H1 (cell line): ENCODE measurements at regions not wholly inside any gene's neighbourhood (a gene's known extent, or its start where the extent isn't known, plus 50 kb on each side); places are given as distances from the start of the nearest gene placed in this dataset.

Experiments
- CTCF ChIA-PET: fragments of 300-600 bp; sonication (Branson Sonifier 250); formaldehyde crosslinking; loops from one replicate; lab custom pipeline; 2021; ENCODE audit not compliant: partially characterized antibody; lab: Charles Lee
- POLR2A ChIA-PET: fragments of 300-600 bp; sonication (Branson Sonifier 250); formaldehyde crosslinking; loops from one replicate; lab custom pipeline; 2021; ENCODE audit warnings: inconsistent platforms; ENCODE audit not compliant: partially characterized antibody; lab: Charles Lee
- DNase-seq, 2 experiments: peaks; one replicate each; pipeline versions ENCODE4 v3.0.0 to v3.0.0-alpha.2; 2010 to 2022; ENCODE audit warnings: low spot score in 2 of 2, low read depth in 1 of 2, mixed read lengths in 1 of 2
- FAIRE-seq: peaks from 2 replicates; lab custom pipeline; 2011; peaks lifted over from hg19 to GRCh38; lab: Jason Lieb, UNC
- H2AFZ ChIP-seq: 2 replicates; pipeline ENCODE4 v1.8.1; 2012; ENCODE audit warnings: low read length, inconsistent platforms
- H2AK5ac ChIP-seq: 2 replicates; pipeline ENCODE4 v1.6.1; 2013; ENCODE audit warnings: low read depth, low read length
- H2BK120ac ChIP-seq: replicated peaks from 2 replicates; pipeline ENCODE3; 2013; ENCODE audit warnings: low read depth, low read length, inconsistent platforms
- H2BK12ac ChIP-seq: 2 replicates; pipeline ENCODE4 v1.6.1; 2013; ENCODE audit warnings: low read depth, low read length
- H2BK15ac ChIP-seq: 2 replicates; pipeline ENCODE4 v1.6.1; 2013; ENCODE audit warnings: low read length
- H2BK20ac ChIP-seq: 2 replicates; pipeline ENCODE4 v1.6.1; 2013; ENCODE audit warnings: low read length
- H2BK5ac ChIP-seq: 2 replicates; pipeline ENCODE4 v1.6.1; 2013; ENCODE audit warnings: low read depth, low read length
- H3K14ac ChIP-seq: 2 replicates; pipeline ENCODE4 v1.6.1; 2013; ENCODE audit warnings: inconsistent platforms; ENCODE audit not compliant: insufficient read length
- H3K18ac ChIP-seq: 2 replicates; pipeline ENCODE4 v1.6.1; 2013; ENCODE audit warnings: low read length; ENCODE audit errors: extremely low read depth
- H3K23ac ChIP-seq: 2 replicates; pipeline ENCODE4 v1.6.1; 2013; ENCODE audit warnings: inconsistent platforms; ENCODE audit not compliant: insufficient read length
- H3K23me2 ChIP-seq: 2 replicates; pipeline ENCODE4 v1.6.1; 2013; ENCODE audit warnings: low read depth, low read length
- H3K27ac ChIP-seq: 2 replicates; pipeline ENCODE4 v1.6.1; 2011; ENCODE audit warnings: low read depth, low read length, inconsistent platforms
- H3K27me3 ChIP-seq, 4 experiments: replicated peaks in 1 of 4; 1 replicate in 1 of 4; 2 replicates in 3 of 4; pipeline versions ENCODE4 v1.6.1 to v1.8.1; 2011 to 2013; ENCODE audit warnings: low read length in 3 of 4, mild to moderate bottlenecking in 3 of 4, inconsistent platforms in 2 of 4, mixed read lengths in 2 of 4, moderate library complexity in 1 of 4; ENCODE audit not compliant: control insufficient read depth in 3 of 4, insufficient read depth in 3 of 4; ENCODE audit errors: extremely low read depth in 1 of 4
- H3K36me3 ChIP-seq, 4 experiments: 2 replicates each; pipeline versions ENCODE4 v1.6.1 to v1.8.1; 2011 to 2013; ENCODE audit warnings: mild to moderate bottlenecking in 4 of 4, low read length in 3 of 4, moderate library complexity in 2 of 4, control low read depth in 1 of 4, inconsistent platforms in 1 of 4; ENCODE audit not compliant: insufficient read depth in 4 of 4, control insufficient read depth in 2 of 4
- H3K4ac ChIP-seq: replicated peaks from 2 replicates; pipeline ENCODE3; 2013; ENCODE audit warnings: low read length, low read depth, mixed read lengths, inconsistent platforms; ENCODE audit not compliant: insufficient read length
- H3K4me1 ChIP-seq, 4 experiments: replicated peaks in 1 of 4; 1 replicate in 1 of 4; 2 replicates in 3 of 4; pipeline versions ENCODE4 v1.6.1 to v1.8.1; 2011 to 2013; ENCODE audit warnings: low read length in 3 of 4, inconsistent platforms in 2 of 4, mixed read lengths in 1 of 4; ENCODE audit not compliant: insufficient read depth in 4 of 4, control insufficient read depth in 3 of 4
- H3K4me2 ChIP-seq, 2 experiments: 2 replicates each; pipeline versions ENCODE4 v1.6.1 to v1.8.1; 2011 to 2013; ENCODE audit warnings: low read depth in 2 of 2, low read length in 2 of 2, control low read depth in 1 of 2, inconsistent platforms in 1 of 2, mild to moderate bottlenecking in 1 of 2; ENCODE audit not compliant: insufficient read depth in 1 of 2
- H3K4me3 ChIP-seq, 4 experiments: fragments of 200-600, 300-600 bp in 1 of 4; sonication (generic), shearing (Covaris generic), sonication (Bioruptor Twin) in 1 of 4; 2 replicates each; pipeline versions ENCODE4 v1.5.1 to v1.8.1; 2011 to 2016; ENCODE audit warnings: low read length in 4 of 4, low read depth in 3 of 4, control low read depth in 2 of 4, inconsistent platforms in 2 of 4, mild to moderate bottlenecking in 2 of 4, mixed read lengths in 1 of 4, moderate library complexity in 1 of 4; ENCODE audit not compliant: insufficient read depth in 2 of 4; ENCODE audit errors: extremely low read depth in 1 of 4
- H3K56ac ChIP-seq: replicated peaks from 2 replicates; pipeline ENCODE3; 2013; ENCODE audit warnings: low read depth, mild to moderate bottlenecking, mixed read lengths, low read length, inconsistent platforms; ENCODE audit not compliant: insufficient read length
- H3K79me1 ChIP-seq: 2 replicates; pipeline ENCODE4 v1.6.1; 2013; ENCODE audit warnings: low read depth, low read length, control low read depth
- H3K79me2 ChIP-seq, 2 experiments: 2 replicates each; pipeline versions ENCODE4 v1.6.1 to v1.8.1; 2012 to 2013; ENCODE audit warnings: low read length in 2 of 2, mild to moderate bottlenecking in 2 of 2, inconsistent platforms in 1 of 2; ENCODE audit not compliant: insufficient read depth in 2 of 2, control insufficient read depth in 1 of 2
- H3K9ac ChIP-seq, 4 experiments: replicated peaks in 1 of 4; 1 replicate in 1 of 4; 2 replicates in 3 of 4; pipeline versions ENCODE4 v1.6.1 to v1.8.1; 2011 to 2013; ENCODE audit warnings: low read depth in 3 of 4, low read length in 3 of 4, control low read depth in 2 of 4, mild to moderate bottlenecking in 2 of 4, moderate library complexity in 2 of 4, inconsistent platforms in 1 of 4; ENCODE audit errors: extremely low read depth in 1 of 4
- H3K9me3 ChIP-seq, 2 experiments: 2 replicates each; pipeline versions ENCODE4 v1.6.1 to v1.8.1; 2012 to 2013; ENCODE audit warnings: mild to moderate bottlenecking in 2 of 2, moderate library complexity in 2 of 2, control low read depth in 1 of 2, inconsistent platforms in 1 of 2, low read depth in 1 of 2, low read length in 1 of 2, mixed read lengths in 1 of 2; ENCODE audit not compliant: insufficient read depth in 2 of 2
- H4K20me1 ChIP-seq, 2 experiments: replicated peaks in 1 of 2; 2 replicates each; pipeline versions ENCODE3 to v1.8.1; 2011 to 2013; ENCODE audit warnings: inconsistent platforms in 2 of 2, low read length in 2 of 2, mild to moderate bottlenecking in 1 of 2; ENCODE audit not compliant: insufficient read depth in 2 of 2, control insufficient read depth in 1 of 2
- H4K5ac ChIP-seq: 2 replicates; pipeline ENCODE4 v1.6.1; 2013; ENCODE audit warnings: low read length, low read depth, mixed read lengths, inconsistent platforms; ENCODE audit not compliant: insufficient read length
- H4K8ac ChIP-seq: 2 replicates; pipeline ENCODE4 v1.8.0; 2013; ENCODE audit warnings: mild to moderate bottlenecking, moderate library complexity, low read length, inconsistent platforms; ENCODE audit not compliant: insufficient read depth; ENCODE audit errors: extremely low read depth
- H4K91ac ChIP-seq: replicated peaks from 2 replicates; pipeline ENCODE3; 2013; ENCODE audit warnings: low read length, mixed read lengths, inconsistent platforms; ENCODE audit not compliant: insufficient read length
- CEBPB ChIP-seq: IDR thresholded peaks from 2 replicates; pipeline ENCODE4 v1.6.1; 2012; ENCODE audit warnings: low read depth, low read length
- KDM1A ChIP-seq: fragments of 200-600, 300-600 bp; sonication (generic); IDR thresholded peaks from 2 replicates; pipeline ENCODE4 v1.7.1; 2016; ENCODE audit warnings: mild to moderate bottlenecking, low read length, borderline replicate concordance
- SIX5 ChIP-seq: IDR thresholded peaks from 2 replicates; pipeline ENCODE4 v1.6.1; 2011; ENCODE audit warnings: mild to moderate bottlenecking, low read depth, low read length
- WGBS, 2 experiments: shearing (Covaris generic) in 1 of 2; methylation state at CpG; one replicate each; pipeline versions ENCODE4 v1.1.6 to v1.1.7; 2013 to 2015; ENCODE audit warnings: low lambda C conversion rate in 2 of 2, mixed read lengths in 2 of 2, inconsistent platforms in 1 of 2, low coverage in 1 of 2, missing lambda C conversion rate in 1 of 2; ENCODE audit not compliant: insufficient replicate concordance in 2 of 2, insufficient coverage in 1 of 2, insufficient read length in 1 of 2; ENCODE audit errors: extremely low coverage in 1 of 2, missing lambda C conversion rate in 1 of 2; 5-methylcytosine and 5-hydroxymethylcytosine counted together
- TF ChIP-seq, protein P1 (sequence below): IDR thresholded peaks from 2 replicates; pipeline ENCODE4 v1.6.1; 2012; ENCODE audit warnings: inconsistent platforms

DNA sequence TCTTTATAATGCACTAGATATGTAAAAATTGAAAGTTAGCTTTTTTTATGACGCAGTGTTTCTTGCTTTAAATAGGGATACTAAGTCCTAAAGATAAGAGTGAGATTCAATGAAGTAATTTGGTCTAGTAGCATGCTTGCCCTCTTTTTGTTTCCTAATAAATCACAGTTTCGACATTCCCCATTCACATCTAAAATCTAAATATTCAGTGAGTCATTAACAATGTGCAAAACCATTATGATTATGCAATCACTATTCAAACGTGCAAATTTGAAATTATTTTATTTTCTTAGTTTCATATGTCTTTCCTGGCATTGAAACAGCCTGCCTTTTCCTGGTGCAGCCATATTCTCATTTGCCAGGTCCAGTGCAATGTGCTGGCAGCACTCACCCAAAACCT is 1350.5 kb upstream of the PABPC4L start (continued):
- TF ChIP-seq CEBPB, result no peak; the same call in 1 of the 2 replicates
- TF ChIP-seq, all 59 proteins: peak for 0

DNA sequence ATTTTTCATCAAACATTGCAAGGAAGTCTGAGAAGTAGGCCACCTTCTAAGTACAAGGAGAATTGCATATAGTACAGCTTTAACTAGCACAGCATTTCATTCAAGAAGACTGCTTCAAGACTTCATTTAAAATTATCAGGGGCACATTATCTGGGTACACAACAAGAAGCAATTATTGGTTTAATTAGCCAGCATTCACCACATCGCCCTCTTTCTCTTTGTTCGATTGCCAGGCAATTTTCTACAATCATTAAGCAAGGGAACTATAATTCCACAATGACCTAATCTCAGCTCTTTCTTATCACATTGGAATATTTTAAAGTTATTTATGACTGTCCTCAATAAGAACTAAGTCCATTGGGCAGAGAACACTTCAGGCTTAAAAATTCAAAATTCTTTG is 1347.1 kb upstream of the PABPC4L start:
- H3K14ac ChIP-seq, result no peak overlapping the region
- no peak overlapping the region for H2AK5ac ChIP-seq
- POLR2A ChIA-PET, result no interaction called here
- H3K4ac ChIP-seq, result no peak overlapping the region
- no peak overlapping the region for H3K27ac ChIP-seq
- no peak overlapping the region for H2BK5ac ChIP-seq
- H3K4me1 ChIP-seq, result no peaks in the 10 kb centered on the region
- no peaks in the 10 kb centered on the region for H3K79me1 ChIP-seq
- no peak overlapping the region for H3K56ac ChIP-seq
- no peak overlapping the region for H4K91ac ChIP-seq
- no peak overlapping the region for H2AFZ ChIP-seq
- no peaks in the 10 kb centered on the region for H4K20me1 ChIP-seq
- H3K18ac ChIP-seq, result no peak overlapping the region
- no peak overlapping the region for H2BK15ac ChIP-seq
- no peak overlapping the region for H2BK20ac ChIP-seq
- no peak overlapping the region for H2BK120ac ChIP-seq
- H3K79me2 ChIP-seq, result no peaks in the 10 kb centered on the region
- no peaks in the 10 kb centered on the region for H3K9me3 ChIP-seq
- no peak for DNase-seq
- no peak overlapping the region for H3K9ac ChIP-seq
- H4K8ac ChIP-seq, result no peak overlapping the region
- H3K4me3 ChIP-seq, result no peak overlapping the region
- 98% methylated on average over 2 of the region's 2 CpGs; no CpG with 5 or more reads in 1 of the 2 experiments for WGBS, 2 experiments
- H3K23ac ChIP-seq, result no peak overlapping the region
- no peak overlapping the region for H2BK12ac ChIP-seq
- TF ChIP-seq SIX5 (no peak), KDM1A (no peak)
- TF ChIP-seq, protein P1, sequence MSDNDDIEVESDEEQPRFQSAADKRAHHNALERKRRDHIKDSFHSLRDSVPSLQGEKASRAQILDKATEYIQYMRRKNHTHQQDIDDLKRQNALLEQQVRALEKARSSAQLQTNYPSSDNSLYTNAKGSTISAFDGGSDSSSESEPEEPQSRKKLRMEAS, result no peak
- TF ChIP-seq, all 59 proteins: peak for 0
- Histone ChIP-seq H3K27me3 (no peaks in the 10 kb centered on the region), H3K23me2 (no peaks in the 10 kb centered on the region), H3K36me3 (no peaks in the 10 kb centered on the region), H4K5ac (no peak overlapping the region), H3K4me2 (no peak overlapping the region)
- CTCF ChIA-PET, result no interaction called here
- no peak for FAIRE-seq
